ENCODE measurements at regions not wholly inside any gene's neighbourhood (a gene's known extent, or its start where the extent isn't known, plus 50 kb on each side); places are given as distances from the start of the nearest gene placed in this dataset.
"Not testable (repeated sequence)": the region's sequence is repeated elsewhere in the genome, so short reads cannot be mapped to it uniquely, and the experiment has no call there.

GRCh38 chr21:8987896-8988295, 1533.5 kb upstream of the TPTE start:
- Mint-ChIP-seq H3K36me3 (peaks cover 5 to 26% of the 10 kb centered on the region in 2 donors), H3K27me3 (peaks cover 19 to 33% (median 26%) of the 10 kb centered on the region in 3 donors), H3K9me3 (peaks cover 25 to 44% (median 28%) of the 10 kb centered on the region in 7 donors)
- H3K27ac Mint-ChIP-seq; H3K4me3 Mint-ChIP-seq; H3K4me1 Mint-ChIP-seq; ATAC-seq (ENCODE audit: low read depth in 2 of 2); DNase-seq: not testable (repeated sequence)

DNA sequence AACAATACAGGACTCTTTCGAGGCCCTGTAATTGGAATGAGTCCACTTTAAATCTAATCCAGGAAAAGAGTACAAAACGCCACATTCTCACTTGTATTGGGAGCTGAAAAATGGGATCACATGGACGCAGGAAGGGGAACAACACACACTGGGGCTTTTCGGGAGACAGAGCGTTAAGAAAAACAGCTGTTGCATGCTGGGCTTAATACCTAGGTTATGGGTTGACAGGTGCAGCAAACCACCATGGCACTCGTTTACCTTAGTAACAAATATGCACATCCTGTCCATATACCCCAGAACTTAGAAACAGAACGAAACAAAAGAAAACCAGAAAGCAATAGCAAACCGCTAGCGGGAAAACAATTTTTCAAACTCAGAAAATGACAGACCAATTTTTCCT, 1532.7 kb upstream of the TPTE start:
- Mint-ChIP-seq H3K4me1 (no peaks in the 10 kb centered on the region), H3K9me3 (peaks cover 32 to 52% (median 34%) of the 10 kb centered on the region in 7 donors), H3K4me3 (peak overlapping the region in 1 of 8 donors; percentile 14), H3K36me3 (peaks cover 5 to 34% of the 10 kb centered on the region in 2 donors), H3K27me3 (peaks cover 24 to 41% (median 34%) of the 10 kb centered on the region in 3 donors), H3K27ac (no peak overlapping the region)
- DNase-seq (no peak), ATAC-seq (ENCODE audit: low read depth in 2 of 2) (no peak)

DNA sequence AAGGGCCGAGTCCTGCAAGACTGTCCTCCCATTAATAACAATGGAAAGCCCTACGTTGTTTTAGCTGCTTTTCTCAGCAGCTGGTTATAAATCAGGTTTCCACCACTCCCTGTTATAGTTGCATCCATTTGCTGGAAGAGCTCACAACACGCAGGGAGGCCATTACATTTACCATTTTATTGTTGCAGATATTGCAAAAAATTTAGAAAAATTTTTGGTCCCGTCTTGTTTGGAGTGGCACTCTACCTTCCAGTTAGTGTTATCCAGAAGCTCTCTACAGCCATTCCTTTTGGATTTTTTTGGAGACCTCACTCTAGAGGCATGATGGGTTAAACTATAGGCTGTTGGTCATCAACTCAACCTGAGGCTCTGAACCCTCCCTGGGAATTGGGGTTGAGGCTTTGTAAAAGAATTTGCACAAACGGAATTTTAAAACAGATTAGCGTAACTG, 1532.1 kb upstream of the TPTE start:
- Mint-ChIP-seq H3K36me3 (peaks cover 5 to 37% of the 10 kb centered on the region in 2 donors), H3K9me3 (peaks cover 33 to 55% (median 35%) of the 10 kb centered on the region in 7 donors), H3K27me3 (peaks cover 24 to 45% (median 34%) of the 10 kb centered on the region in 3 donors), H3K4me1 (no peaks in the 10 kb centered on the region), H3K27ac (no peak overlapping the region), H3K4me3 (peak overlapping the region in 1 of 8 donors; percentile 14)
- no peak for ATAC-seq (ENCODE audit: low read depth in 2 of 2)
- no peak for DNase-seq

GRCh38 chr21:8989721-8990325, 1531.6 kb upstream of the TPTE start:
- no peak for DNase-seq
- Mint-ChIP-seq H3K27me3 (peaks cover 24 to 48% (median 34%) of the 10 kb centered on the region in 3 donors), H3K9me3 (peaks cover 33 to 58% (median 35%) of the 10 kb centered on the region in 7 donors), H3K36me3 (peaks cover 5 to 37% of the 10 kb centered on the region in 2 donors), H3K27ac (no peak overlapping the region), H3K4me3 (no peak overlapping the region), H3K4me1 (no peaks in the 10 kb centered on the region)
- ATAC-seq (ENCODE audit: low read depth in 2 of 2) = no peak

DNA sequence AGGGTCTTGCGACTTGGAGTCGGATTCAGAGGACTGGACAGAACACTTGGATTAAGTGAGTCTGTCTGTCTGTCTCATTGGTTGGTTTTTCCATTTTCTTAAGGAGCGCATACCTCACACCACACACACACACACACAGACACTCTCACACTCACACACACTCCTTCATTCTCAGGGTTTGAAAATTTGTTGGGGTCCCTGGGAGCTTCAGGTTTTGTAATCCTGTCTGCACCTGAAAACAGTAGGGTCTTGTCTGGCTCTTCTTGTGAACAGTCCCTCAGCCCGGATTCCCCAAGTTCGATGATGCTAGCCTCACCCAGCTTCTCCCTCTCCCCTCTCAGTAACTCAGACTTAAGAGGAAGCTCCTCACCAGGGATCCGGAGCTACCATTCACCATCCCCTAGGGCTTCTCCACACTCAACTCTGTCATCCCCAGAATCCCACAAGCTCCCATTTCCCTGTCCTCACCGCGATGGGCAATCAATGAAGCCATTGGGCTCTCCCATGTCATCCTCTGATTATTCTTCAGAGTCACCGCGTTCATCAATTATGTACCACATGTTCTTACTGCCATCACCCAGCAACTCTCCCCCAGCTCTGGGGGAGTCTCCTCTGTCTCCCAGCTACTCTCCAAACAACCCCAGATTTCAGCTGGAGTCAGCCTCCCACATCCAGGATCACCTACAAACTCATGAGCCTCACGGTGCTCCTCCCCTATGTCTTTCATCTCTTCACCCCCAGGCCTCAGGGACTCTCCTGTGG, 1530.9 kb upstream of the TPTE start:
- Mint-ChIP-seq H3K4me1 (no peaks in the 10 kb centered on the region), H3K27me3 (peaks cover 24 to 48% (median 34%) of the 10 kb centered on the region in 3 donors), H3K27ac (no peak overlapping the region), H3K36me3 (peaks cover 5 to 37% of the 10 kb centered on the region in 2 donors), H3K9me3 (peaks cover 33 to 62% (median 35%) of the 10 kb centered on the region in 7 donors), H3K4me3 (no peak overlapping the region)
- DNase-seq (no peak), ATAC-seq (ENCODE audit: low read depth in 2 of 2) (no peak)

DNA sequence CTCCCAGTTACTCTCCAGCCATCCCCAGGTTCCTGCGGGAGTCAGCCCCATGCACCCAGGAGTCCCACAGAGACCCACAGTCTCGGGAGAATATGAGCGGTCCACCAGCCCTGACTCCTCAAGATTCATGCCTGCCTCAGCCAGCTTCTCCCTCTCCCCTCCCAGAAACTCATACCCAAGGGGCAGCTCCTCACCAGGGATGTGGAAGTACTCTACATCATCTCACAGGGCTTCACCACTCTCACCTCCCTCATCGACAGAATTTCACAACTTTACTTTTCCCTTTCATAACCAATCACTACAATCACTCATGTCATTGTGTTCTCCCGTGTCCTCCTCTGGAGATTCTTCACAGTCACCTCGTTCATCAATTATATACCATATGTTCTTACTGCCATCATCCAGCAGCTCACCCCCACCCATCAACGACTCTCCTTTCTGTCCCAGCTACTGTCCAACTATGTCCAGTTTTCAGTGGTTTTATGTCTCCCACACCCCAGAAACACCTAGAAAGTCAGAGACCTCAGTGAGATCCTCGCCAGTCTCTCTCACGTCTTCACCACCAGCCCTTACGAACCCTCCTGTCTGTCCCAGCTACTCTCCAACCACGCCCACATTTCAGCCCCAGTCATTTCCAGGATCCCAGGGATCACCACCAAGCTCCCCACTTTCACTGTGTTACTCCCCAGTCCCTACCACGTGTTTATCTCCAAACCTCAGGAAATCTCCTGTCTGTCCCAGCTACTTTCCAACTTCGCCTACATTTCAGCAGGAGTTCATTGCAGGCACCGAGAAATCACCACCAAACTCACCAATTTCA, 1530.1 kb upstream of the TPTE start:
- peaks cover 33 to 62% (median 36%) of the 10 kb centered on the region in 7 donors for H3K9me3 Mint-ChIP-seq

DNA sequence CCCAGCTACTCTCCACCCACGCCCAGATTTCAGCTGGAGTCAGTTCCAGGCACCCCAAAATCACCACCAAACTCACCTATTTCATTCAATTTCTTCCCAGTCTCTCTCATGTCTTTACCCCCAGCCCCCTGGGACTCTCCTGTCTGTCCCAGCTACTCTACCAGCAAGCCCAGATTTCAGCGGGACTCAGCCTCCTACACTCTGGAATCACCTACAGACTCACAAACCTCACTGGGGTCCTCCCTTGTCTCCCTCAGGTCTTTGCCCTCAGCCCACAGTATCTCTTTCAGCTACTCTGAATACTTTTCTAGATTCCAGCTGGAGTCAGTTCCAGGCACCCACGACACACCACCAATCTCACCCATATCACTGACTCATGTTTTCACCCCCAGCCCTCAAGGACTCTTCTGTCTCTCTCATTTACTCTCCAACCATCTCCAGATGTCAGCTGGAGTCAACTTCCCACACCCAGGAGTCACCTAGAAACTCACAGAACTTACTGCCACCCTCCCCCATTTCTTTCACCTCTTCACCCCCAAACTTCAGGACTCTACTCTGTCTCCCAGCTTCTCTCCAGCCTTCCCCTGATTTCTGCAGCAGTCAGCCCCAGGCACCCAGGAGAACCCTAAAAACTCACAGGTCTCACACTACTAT, 1529.3 kb upstream of the TPTE start:
- no peak overlapping the region for H3K27ac Mint-ChIP-seq
- DNase-seq = no peak
- peaks cover 5 to 37% of the 10 kb centered on the region in 2 donors for H3K36me3 Mint-ChIP-seq
- H3K4me1 Mint-ChIP-seq = no peaks in the 10 kb centered on the region
- H3K4me3 Mint-ChIP-seq = no peak overlapping the region
- peaks cover 35 to 65% (median 37%) of the 10 kb centered on the region in 7 donors for H3K9me3 Mint-ChIP-seq
- H3K27me3 Mint-ChIP-seq = peaks cover 24 to 48% (median 34%) of the 10 kb centered on the region in 3 donors
- no peak for ATAC-seq (ENCODE audit: low read depth in 2 of 2)

More for the DNA sequence above, 1530.1 kb upstream of the TPTE start:
- no peak overlapping the region for H3K27ac Mint-ChIP-seq
- H3K4me3 Mint-ChIP-seq = peak overlapping the region in 1 of 8 donors; percentile 36
- peaks cover 24 to 48% (median 34%) of the 10 kb centered on the region in 3 donors for H3K27me3 Mint-ChIP-seq
- no peak for ATAC-seq (ENCODE audit: low read depth in 2 of 2)
- H3K4me1 Mint-ChIP-seq = no peaks in the 10 kb centered on the region
- peaks cover 5 to 37% of the 10 kb centered on the region in 2 donors for H3K36me3 Mint-ChIP-seq
- no peak for DNase-seq

DNA sequence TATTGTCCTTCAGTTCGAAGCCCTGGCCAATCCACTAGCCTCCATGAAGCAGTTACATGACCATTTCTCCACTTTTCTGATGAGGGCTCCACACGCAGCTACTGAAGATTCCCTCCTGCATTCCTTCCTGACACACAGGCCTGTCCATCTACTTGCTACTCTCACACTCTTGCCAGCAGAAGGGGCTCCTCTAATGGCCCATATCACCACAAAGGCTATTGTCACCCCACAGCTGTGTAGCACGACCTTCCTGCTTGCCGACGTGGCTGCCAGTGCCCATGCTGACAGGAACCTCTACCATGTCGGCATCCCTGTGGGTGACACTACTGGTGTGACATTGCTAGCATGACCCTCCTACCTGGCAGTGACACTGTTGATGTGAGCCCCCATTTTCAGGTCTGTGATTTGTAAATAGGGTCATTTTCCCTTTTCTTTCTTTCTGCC, 1528.6 kb upstream of the TPTE start:
- no peak for ATAC-seq (ENCODE audit: low read depth in 2 of 2)

DNA sequence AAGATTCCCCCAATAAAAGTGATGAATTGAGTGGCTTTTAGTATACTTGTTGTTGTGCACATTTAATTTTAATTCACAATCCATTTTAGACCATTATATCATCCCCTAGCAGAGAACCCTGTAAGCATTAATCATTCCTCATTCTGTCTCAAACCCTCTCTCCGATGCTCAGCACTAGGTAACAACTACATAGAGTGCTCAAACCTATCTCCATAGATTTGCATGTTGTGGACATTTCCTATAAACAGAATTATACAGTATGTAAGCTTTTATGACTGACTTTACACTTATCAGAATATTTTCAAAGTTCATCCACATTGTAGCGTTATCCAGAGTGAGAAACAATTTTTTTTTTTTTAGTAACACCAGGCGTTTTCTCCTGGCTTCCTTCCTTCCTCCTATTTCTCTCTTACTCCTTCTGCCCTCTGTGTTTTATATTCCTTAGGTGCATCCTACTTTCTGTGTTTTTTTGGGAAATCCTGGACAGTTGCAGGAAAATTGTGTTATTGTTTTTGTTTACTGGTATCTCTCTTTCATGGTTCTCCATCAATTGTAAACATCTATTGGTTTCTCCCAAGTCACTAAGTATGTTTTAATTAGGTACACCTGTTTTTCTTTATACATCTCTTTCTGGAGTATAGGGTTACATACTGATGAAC, 1528.0 kb upstream of the TPTE start:
- no peak for DNase-seq
- Mint-ChIP-seq H3K27me3 (peaks cover 24 to 48% (median 34%) of the 10 kb centered on the region in 3 donors), H3K9me3 (peaks cover 35 to 65% (median 37%) of the 10 kb centered on the region in 7 donors), H3K36me3 (peaks cover 5 to 37% of the 10 kb centered on the region in 2 donors), H3K27ac (no peak overlapping the region), H3K4me3 (no peak overlapping the region), H3K4me1 (no peaks in the 10 kb centered on the region)
- ATAC-seq (ENCODE audit: low read depth in 2 of 2) = no peak

More for the DNA sequence above, 1528.6 kb upstream of the TPTE start:
- Mint-ChIP-seq H3K36me3 (peaks cover 5 to 37% of the 10 kb centered on the region in 2 donors), H3K27ac (no peak overlapping the region), H3K4me1 (no peaks in the 10 kb centered on the region), H3K4me3 (no peak overlapping the region), H3K27me3 (peaks cover 24 to 48% (median 34%) of the 10 kb centered on the region in 3 donors), H3K9me3 (peaks cover 35 to 65% (median 37%) of the 10 kb centered on the region in 7 donors)
- no peak for DNase-seq

GRCh38 chr21:8993943-8994639, 1527.3 kb upstream of the TPTE start:
- H3K4me1 Mint-ChIP-seq = no peaks in the 10 kb centered on the region
- peaks cover 5 to 37% of the 10 kb centered on the region in 2 donors for H3K36me3 Mint-ChIP-seq
- H3K27me3 Mint-ChIP-seq = peaks cover 24 to 43% (median 34%) of the 10 kb centered on the region in 3 donors
- no peak for DNase-seq
- no peak for ATAC-seq (ENCODE audit: low read depth in 2 of 2)
- H3K4me3 Mint-ChIP-seq = no peak overlapping the region
- no peak overlapping the region for H3K27ac Mint-ChIP-seq
- peaks cover 32 to 61% (median 37%) of the 10 kb centered on the region in 7 donors for H3K9me3 Mint-ChIP-seq

DNA sequence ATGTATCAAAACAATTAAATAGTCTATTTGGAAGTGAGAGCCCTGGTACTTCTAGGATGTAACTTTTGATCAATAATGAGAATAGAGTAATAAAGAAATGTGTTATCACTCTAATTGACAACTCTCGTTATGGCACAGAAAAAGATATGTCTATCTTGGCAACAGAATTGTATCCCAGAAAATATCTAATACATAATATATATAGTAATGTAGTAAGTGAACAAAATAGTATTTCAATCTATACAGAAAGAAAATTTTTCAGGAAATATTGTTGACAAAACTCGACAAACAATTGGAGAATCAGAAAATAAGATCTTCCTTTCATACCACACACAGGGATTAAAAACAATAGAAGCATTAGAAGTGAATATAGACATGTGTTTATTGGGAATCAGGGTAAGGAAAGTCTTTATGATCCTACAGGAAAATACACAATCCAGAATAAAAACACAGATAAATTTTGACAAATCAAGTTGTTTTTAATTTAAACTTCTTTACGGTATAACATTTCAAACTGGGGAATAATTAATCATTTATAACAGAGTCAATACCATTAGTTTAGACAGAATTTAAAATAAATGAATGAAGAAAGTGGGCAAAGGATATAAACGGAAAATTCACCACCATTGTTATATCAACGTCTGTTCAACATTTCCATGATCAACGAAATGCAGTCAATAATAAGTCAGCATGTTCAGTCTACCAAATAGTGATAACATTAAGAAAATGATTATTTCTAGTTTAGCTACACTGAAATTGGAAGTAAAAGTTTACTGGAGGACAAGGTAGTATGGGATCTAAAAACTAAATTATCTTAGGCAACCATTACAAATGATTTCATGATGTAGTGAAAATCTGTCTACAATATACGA, 1526.5 kb upstream of the TPTE start:
- ATAC-seq (ENCODE audit: low read depth in 2 of 2) (no peak), DNase-seq (no peak)
- peaks cover 36 to 58% (median 37%) of the 10 kb centered on the region in 7 donors for H3K9me3 Mint-ChIP-seq
- H3K4me3 Mint-ChIP-seq = no peak overlapping the region
- H3K4me1 Mint-ChIP-seq = no peaks in the 10 kb centered on the region
- peaks cover 24 to 40% (median 34%) of the 10 kb centered on the region in 3 donors for H3K27me3 Mint-ChIP-seq
- H3K27ac Mint-ChIP-seq = no peak overlapping the region
- peaks cover 5 to 37% of the 10 kb centered on the region in 2 donors for H3K36me3 Mint-ChIP-seq

Data from naive B cell (primary cell).